Activated CD4-positive, alpha-beta T cell treated with anti-CD3 and anti-CD28 coated beads, Interleukin-2, amount 10 ng/mL, durations not matched to agents 7 days and 5 days (primary cell): ENCODE measurements at regions not wholly inside any gene's neighbourhood (a gene's known extent, or its start where the extent isn't known, plus 50 kb on each side); places are given as distances from the start of the nearest gene placed in this dataset.

Experiments
- CTCF ChIA-PET: fragments of 350-600 bp; sonication (Branson Sonifier 250); formaldehyde crosslinking; loops from one replicate; lab custom pipeline; 2021; ENCODE audit warnings: antibody characterized with exemption; lab: Charles Lee
- POLR2A ChIA-PET: fragments of 350-600 bp; sonication (Branson Sonifier 250); formaldehyde crosslinking; loops from one replicate; lab custom pipeline; 2021; ENCODE audit warnings: antibody characterized with exemption; lab: Charles Lee
- DNase-seq: peaks from one replicate; pipeline ENCODE4 v3.0.0-alpha.2; 2020
- H3K27ac Mint-ChIP-seq: one replicate; pipeline ENCODE4 v1.8.0; 2021; ENCODE audit warnings: mild to moderate bottlenecking, moderate library complexity, mixed read lengths
- H3K27me3 Mint-ChIP-seq: one replicate; pipeline ENCODE4 v1.8.0; 2021; ENCODE audit warnings: mixed read lengths
- H3K36me3 Mint-ChIP-seq: one replicate; pipeline ENCODE4 v1.8.0; 2021; ENCODE audit warnings: low read depth, mixed read lengths
- H3K4me1 Mint-ChIP-seq: one replicate; pipeline ENCODE4 v1.8.0; 2021; ENCODE audit warnings: mixed read lengths
- H3K4me3 Mint-ChIP-seq: one replicate; pipeline ENCODE4 v1.8.0; 2021; ENCODE audit warnings: mild to moderate bottlenecking, moderate library complexity, mixed read lengths
- H3K9me3 Mint-ChIP-seq: one replicate; pipeline ENCODE4 v1.8.0; 2021; ENCODE audit warnings: mixed read lengths

DNA sequence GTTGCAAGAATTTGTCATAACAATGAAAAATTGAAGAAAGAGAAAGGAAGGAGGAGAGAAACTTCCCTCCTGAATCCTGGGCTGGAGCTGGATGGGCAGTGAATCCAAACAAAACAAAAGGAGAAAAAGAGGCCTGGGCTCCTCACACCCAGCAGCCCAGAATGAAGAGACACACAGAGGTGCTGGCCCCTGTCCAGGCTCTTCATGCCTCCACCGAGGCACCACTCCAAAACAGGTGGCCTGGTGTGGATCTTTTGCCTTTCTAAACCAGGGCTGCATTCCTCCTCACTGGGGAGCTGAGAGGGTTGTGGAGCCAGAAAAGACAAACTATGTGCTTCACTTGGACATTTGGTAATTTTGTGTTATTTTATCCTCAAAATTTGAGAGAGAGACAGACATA, 76.0 kb downstream of the FAM124B start:
- ChIA-PET POLR2A (no interaction called here), CTCF (no interaction called here)
- DNase-seq: no peak
- peaks cover 25% of the 10 kb centered on the region for H3K27me3 Mint-ChIP-seq
- H3K4me3 Mint-ChIP-seq: no peak overlapping the region
- H3K4me1 Mint-ChIP-seq: no peaks in the 10 kb centered on the region
- no peaks in the 10 kb centered on the region for H3K9me3 Mint-ChIP-seq
- H3K36me3 Mint-ChIP-seq: no peaks in the 10 kb centered on the region
- no peak overlapping the region for H3K27ac Mint-ChIP-seq

DNA sequence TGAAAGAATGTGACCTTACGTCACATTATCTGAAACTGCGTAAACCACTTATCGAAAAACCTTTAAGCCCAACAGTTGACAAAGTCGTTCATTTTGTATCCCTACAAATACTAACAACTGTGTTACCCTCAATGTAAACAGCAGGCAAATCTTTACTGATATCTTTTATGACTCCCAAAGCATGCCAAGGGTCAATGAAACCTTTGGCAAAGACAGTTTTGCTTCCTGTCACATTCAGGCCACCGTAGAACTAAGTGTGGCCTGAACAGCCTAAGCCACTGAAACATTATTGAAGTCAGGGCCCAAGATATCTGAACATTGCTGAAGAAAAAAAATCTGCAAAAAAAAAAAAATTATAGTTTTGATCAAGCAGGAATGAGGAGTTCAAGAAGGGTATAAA, 77.3 kb downstream of the FAM124B start:
- Mint-ChIP-seq H3K4me3 (no peak overlapping the region), H3K27ac (no peak overlapping the region), H3K4me1 (no peaks in the 10 kb centered on the region), H3K27me3 (peaks cover 29% of the 10 kb centered on the region), H3K36me3 (no peaks in the 10 kb centered on the region), H3K9me3 (no peaks in the 10 kb centered on the region)
- CTCF ChIA-PET: no interaction called here
- no peak for DNase-seq
- POLR2A ChIA-PET: no interaction called here

DNA sequence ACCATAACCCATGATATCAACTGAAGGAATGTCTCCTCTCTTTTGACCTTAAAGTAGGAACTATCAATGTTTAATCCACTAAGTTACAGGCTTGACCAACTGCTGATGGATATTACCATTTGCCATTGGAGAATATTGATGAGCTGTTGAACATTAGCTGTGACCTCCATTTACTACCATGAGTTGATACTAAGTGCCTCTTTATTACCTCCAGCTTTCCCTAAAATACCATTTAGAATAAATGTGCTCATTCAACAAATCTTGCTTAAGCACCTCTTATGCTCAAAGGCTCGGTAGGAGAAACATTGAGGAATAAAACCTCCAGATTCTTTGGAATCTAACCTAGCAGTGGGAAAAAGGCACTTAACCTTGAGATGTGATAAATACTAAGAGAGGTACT, 81.2 kb downstream of the FAM124B start:
- DNase-seq: no peak
- Mint-ChIP-seq H3K27ac (no peak overlapping the region), H3K27me3 (peaks cover 27% of the 10 kb centered on the region), H3K4me3 (no peak overlapping the region), H3K9me3 (no peaks in the 10 kb centered on the region), H3K36me3 (no peaks in the 10 kb centered on the region), H3K4me1 (no peaks in the 10 kb centered on the region)
- POLR2A ChIA-PET: no interaction called here
- CTCF ChIA-PET: no interaction called here

DNA sequence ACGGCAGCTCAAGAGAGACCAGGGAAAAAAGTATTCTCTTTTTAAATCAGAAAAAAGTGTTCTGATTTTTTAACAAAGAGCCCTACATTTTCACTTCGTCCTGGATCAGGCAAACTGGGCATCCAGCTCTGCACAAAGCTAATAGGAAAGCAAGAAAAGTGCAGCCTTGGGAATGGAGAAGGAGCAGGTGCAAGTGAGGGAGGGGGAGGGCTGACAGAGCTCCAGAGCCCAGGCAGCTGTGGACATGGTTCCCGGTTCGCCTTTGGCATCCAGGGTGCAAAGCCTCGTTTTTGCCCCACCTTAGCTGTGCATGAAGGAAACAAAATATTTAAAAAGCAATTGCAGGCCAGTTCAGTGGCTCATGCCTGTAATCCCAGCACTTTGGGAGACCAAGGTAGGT, 82.2 kb downstream of the FAM124B start:
- CTCF ChIA-PET: no interaction called here
- DNase-seq: no peak
- H3K27me3 Mint-ChIP-seq: peaks cover 33% of the 10 kb centered on the region
- no peaks in the 10 kb centered on the region for H3K4me1 Mint-ChIP-seq
- H3K4me3 Mint-ChIP-seq: no peak overlapping the region
- POLR2A ChIA-PET: no interaction called here
- no peaks in the 10 kb centered on the region for H3K36me3 Mint-ChIP-seq
- H3K27ac Mint-ChIP-seq: no peak overlapping the region
- H3K9me3 Mint-ChIP-seq: no peaks in the 10 kb centered on the region

DNA sequence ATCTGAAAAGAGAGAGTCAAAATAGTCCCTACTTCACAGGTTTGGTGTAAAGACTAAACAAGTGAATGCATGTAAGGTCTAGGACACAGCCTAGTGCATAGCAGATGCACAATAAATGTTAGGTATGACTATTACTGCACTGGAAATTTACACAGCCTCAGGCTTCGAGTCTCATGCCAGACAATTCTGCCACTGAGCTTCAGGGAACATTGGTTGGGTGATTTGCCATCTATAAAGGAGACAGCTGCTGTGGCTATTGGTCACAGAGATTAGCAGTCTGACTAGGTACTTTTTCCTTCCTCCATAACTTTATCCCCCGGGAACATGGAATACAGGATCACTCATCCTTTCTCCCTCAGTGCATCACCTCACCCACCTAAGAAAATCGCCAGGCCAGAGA, 89.2 kb downstream of the FAM124B start:
- no peak overlapping the region for H3K4me3 Mint-ChIP-seq
- H3K27me3 Mint-ChIP-seq: peaks cover 21% of the 10 kb centered on the region
- H3K9me3 Mint-ChIP-seq: no peaks in the 10 kb centered on the region
- H3K27ac Mint-ChIP-seq: no peak overlapping the region
- no peaks in the 10 kb centered on the region for H3K4me1 Mint-ChIP-seq
- CTCF ChIA-PET: interaction anchor here (0.6 kb wide), 1 partner anchor 370 kb away, joined by 3 read pairs; no protein-coding TSS in a partner anchor
- no peaks in the 10 kb centered on the region for H3K36me3 Mint-ChIP-seq
- POLR2A ChIA-PET: no interaction called here
- DNase-seq: no peak

DNA sequence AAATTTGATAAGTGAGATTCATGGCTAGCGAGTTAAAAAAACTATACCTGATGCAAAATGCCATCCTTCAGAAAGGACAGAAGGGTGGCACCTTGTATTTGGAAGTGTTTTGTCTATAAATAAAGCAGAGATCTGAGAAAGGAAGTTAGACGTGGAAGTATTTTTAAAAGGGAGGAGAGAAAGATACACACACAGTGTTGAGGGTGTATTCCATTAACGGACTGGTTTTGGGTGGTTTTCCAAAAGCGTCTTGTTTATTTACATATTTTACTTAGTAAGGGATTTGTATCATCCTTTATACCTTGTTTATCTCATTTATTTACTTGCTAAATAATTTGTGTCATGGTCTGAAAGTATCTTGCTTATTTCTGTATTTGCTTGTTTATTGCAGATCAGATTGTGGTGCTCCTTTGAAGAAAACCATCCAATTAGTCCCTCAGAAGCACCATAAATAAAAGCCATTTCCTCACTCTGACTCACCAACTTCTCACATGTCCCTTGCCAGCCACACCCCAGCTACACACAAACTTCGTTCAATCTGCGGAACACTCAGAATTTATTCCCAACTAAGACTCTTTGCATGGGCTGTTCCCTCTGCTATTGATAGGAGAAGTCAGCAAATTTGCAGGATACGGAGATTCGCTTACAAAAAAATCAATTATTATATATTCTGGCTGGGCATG, 90.8 kb downstream of the FAM124B start:
- ChIA-PET CTCF (no interaction called here), POLR2A (no interaction called here)
- no peaks in the 10 kb centered on the region for H3K4me1 Mint-ChIP-seq
- H3K27ac Mint-ChIP-seq: no peak overlapping the region
- no peaks in the 10 kb centered on the region for H3K36me3 Mint-ChIP-seq
- H3K4me3 Mint-ChIP-seq: no peak overlapping the region
- peaks cover 19% of the 10 kb centered on the region for H3K27me3 Mint-ChIP-seq
- H3K9me3 Mint-ChIP-seq: no peaks in the 10 kb centered on the region
- no peak for DNase-seq

DNA sequence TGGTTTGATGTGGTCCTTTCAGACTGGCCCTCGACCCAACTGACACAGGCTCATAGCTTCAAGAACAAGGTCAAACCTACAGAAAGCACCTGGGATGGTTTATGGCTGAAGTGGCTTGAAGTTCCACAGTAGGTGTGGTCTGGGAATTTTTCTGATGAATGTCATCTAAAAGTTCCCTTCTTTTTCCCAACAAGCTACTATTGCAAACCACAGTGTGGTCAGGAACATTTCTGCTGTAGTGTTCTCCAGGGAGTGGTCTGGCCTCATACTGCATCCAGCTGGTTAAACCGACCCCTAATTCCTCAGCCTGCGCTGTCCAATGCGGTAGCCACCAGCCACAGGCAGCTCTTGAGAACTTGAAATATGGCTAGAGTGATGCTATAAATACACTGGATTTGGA, 92.7 kb downstream of the FAM124B start:
- Mint-ChIP-seq H3K4me3 (no peak overlapping the region), H3K27ac (no peak overlapping the region)
- CTCF ChIA-PET: no interaction called here

DNA sequence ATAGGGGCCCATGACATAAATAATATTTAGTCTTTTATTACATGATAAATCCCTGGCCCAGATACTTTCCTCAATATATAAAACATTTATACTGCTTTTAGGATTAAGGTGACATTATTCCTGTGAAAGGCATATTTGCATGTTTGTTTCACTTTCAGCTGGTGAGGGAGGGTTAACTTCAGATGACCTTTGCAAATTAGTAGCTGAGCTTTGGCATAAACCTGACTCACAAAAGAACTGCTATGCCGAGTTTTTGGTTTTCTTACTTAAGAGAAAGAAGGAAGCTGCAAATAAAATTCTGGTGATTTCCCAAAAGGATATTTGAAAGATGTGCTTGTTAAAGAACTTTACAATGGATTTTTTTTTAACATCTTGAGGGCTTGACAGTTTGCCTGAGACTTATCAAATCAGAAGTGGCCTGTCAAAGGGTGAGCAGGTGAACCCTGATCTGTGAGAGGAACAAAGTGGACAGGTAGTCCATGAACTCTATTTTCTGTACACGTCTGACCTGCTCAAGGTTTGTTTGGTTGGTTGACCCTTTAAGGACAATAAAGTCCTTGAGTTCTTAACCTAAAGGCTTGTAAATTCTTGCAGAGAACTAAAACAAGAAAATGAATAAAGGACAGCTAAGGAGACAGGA, 93.5 kb downstream of the FAM124B start:
- no peak overlapping the region for H3K27ac Mint-ChIP-seq
- CTCF ChIA-PET: no interaction called here
- POLR2A ChIA-PET: no interaction called here

More for the DNA sequence above, 92.7 kb downstream of the FAM124B start:
- Mint-ChIP-seq H3K36me3 (no peaks in the 10 kb centered on the region), H3K4me1 (no peaks in the 10 kb centered on the region), H3K9me3 (no peaks in the 10 kb centered on the region), H3K27me3 (peaks cover 9% of the 10 kb centered on the region)
- POLR2A ChIA-PET: no interaction called here
- DNase-seq: no peak

DNA sequence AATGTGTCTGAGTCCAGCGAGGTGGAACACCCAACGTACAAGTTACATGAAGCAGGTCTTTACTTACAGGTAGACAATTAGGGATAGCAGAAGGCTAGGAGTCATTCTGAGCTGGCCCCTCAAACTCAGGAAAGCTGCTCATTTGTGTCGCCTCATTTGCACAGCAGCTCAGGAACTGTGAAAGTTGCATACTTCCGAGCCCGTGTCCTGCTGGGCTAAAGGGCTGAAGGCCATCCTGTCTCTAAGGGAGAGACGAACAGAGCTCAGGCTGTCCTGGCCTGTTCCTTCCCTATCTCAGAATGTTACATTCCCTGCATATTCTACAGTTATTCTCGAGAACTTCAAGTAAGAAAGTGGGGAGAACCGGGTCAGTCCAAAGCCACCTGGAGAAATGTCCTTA, 99.0 kb downstream of the FAM124B start:
- H3K9me3 Mint-ChIP-seq: no peaks in the 10 kb centered on the region
- H3K36me3 Mint-ChIP-seq: no peaks in the 10 kb centered on the region
- no peaks in the 10 kb centered on the region for H3K27me3 Mint-ChIP-seq
- H3K4me3 Mint-ChIP-seq: no peak overlapping the region
- ChIA-PET POLR2A (no interaction called here), CTCF (no interaction called here)
- no peak for DNase-seq
- no peaks in the 10 kb centered on the region for H3K4me1 Mint-ChIP-seq
- no peak overlapping the region for H3K27ac Mint-ChIP-seq

More for the DNA sequence above, 93.5 kb downstream of the FAM124B start:
- Mint-ChIP-seq H3K4me1 (no peaks in the 10 kb centered on the region), H3K36me3 (no peaks in the 10 kb centered on the region), H3K4me3 (no peak overlapping the region), H3K27me3 (peaks cover 9% of the 10 kb centered on the region), H3K9me3 (no peaks in the 10 kb centered on the region)
- DNase-seq: no peak

DNA sequence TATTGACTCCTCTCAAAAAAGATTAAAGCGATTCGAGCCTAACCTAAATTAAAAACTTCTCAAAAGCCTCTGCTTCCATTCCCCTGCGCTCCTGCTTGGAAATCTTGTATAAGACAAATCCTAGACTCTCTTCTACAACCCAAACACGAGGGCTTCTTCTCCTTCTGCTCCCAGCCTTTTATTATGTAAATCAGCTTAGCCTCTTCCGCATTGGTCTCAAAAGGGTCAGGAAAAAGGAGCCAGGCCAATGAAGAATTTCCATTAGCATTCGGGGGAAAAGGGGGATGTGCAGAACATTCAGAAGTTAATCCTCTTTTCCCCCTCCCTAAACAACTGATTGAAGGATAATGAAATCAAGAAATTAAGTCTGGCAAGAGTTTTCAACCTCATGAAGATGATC, 107.9 kb downstream of the FAM124B start:
- Mint-ChIP-seq H3K4me1 (no peaks in the 10 kb centered on the region), H3K9me3 (peaks cover 3% of the 10 kb centered on the region), H3K27ac (no peak overlapping the region), H3K4me3 (no peak overlapping the region), H3K27me3 (peaks cover 40% of the 10 kb centered on the region), H3K36me3 (no peaks in the 10 kb centered on the region)
- no peak for DNase-seq
- ChIA-PET POLR2A (no interaction called here), CTCF (interaction anchor here (2.2 kb wide), 1 partner anchor 11 kb away, joined by 5 read pairs; no protein-coding TSS in a partner anchor)

DNA sequence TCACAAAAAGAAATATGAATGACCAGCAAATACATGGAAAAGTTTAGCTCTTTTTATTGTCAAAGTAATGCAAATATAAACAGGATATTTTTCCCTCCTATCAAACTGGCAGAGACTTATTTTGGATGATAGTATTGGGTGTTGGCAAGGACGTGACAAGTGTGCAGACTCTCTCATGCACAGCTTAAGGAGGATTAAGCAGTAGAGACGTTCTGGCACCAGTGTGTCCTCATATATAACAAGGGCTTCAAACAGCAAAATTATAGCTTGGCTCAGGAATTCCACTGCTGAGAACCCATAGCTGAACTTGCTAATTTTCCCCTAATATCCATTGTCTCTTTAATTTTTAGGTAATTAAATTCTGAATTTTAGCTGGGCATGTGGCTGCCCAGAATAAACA, 114.4 kb downstream of the FAM124B start:
- no peak for DNase-seq
- CTCF ChIA-PET: interaction anchor here (2.1 to 7.5 kb wide), 2 partner anchors 294 to 318 kb away, joined by 8 to 35 read pairs; no protein-coding TSS in a partner anchor
- POLR2A ChIA-PET: no interaction called here
- H3K27me3 Mint-ChIP-seq: peaks cover 35% of the 10 kb centered on the region
- no peaks in the 10 kb centered on the region for H3K36me3 Mint-ChIP-seq
- no peak overlapping the region for H3K4me3 Mint-ChIP-seq
- H3K27ac Mint-ChIP-seq: no peak overlapping the region
- no peaks in the 10 kb centered on the region for H3K4me1 Mint-ChIP-seq
- no peaks in the 10 kb centered on the region for H3K9me3 Mint-ChIP-seq

DNA sequence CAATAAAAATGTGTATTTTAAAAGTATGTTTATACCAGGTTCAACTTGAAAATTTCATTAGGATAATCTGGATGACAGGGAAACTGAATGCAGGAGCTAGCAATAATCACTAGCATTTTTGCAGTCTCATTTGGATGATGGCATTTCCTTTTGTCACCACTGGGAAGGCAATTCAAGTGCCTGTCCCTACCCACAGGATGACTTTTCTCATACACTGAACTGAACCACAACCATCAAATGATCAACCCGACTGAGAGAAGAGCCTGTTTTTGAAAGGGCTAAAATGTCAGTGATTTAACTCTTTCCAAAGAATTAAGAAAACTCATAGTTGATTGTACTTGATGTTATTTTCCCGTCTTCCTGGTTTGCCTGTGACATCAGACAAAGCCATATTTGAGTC, 115.0 kb downstream of the FAM124B start:
- H3K36me3 Mint-ChIP-seq: no peaks in the 10 kb centered on the region
- H3K9me3 Mint-ChIP-seq: no peaks in the 10 kb centered on the region
- H3K4me1 Mint-ChIP-seq: no peaks in the 10 kb centered on the region
- POLR2A ChIA-PET: no interaction called here
- no peak for DNase-seq
- peaks cover 30% of the 10 kb centered on the region for H3K27me3 Mint-ChIP-seq
- H3K4me3 Mint-ChIP-seq: no peak overlapping the region
- H3K27ac Mint-ChIP-seq: no peak overlapping the region
- CTCF ChIA-PET: interaction anchor here (2.1 to 7.5 kb wide), 2 partner anchors 293 to 317 kb away, joined by 8 to 35 read pairs; no protein-coding TSS in a partner anchor

DNA sequence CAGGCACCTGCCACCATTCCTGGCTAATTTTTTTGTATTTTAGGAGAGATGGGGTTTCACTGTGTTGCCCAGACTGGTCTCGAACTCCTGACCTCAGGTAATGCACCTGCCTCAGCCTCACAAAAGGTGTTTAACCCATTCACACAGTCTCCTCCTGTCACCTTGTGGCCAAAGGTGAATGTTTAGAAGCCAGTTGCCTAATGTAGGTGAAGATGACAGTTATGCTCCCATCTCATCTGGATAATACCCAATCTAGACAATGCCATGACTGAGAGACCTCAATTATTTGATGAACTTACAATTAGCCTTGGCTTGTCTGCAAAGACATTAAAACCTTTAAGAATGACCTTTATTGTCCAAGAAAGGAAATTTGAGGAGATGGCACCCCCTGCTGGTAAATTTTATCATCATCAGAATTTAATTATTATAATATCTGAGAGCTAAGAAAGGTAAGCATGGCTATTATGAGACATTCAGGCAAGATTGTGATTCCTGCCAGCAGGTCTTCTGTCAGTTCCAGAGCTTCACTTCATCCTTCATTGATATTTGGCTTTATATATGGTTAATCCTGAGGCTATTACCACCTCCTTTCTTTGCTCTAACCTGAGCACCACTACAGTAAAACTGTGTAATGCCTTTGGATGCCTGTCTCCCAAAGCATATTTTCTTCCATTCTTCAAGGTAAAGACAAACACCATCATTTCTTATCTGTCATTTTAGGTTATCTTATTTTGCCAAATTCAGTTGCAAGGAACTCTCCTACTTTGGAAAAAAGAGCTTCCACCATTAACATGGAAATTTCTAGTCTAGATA, 117.6 kb downstream of the FAM124B start:
- DNase-seq: peak; percentile 22
- Mint-ChIP-seq H3K27ac (no peak overlapping the region), H3K36me3 (no peaks in the 10 kb centered on the region), H3K9me3 (no peaks in the 10 kb centered on the region), H3K4me3 (no peak overlapping the region), H3K27me3 (peaks cover 24% of the 10 kb centered on the region), H3K4me1 (no peaks in the 10 kb centered on the region)
- POLR2A ChIA-PET: interaction anchor here (0.6 kb wide), 1 partner anchor 198 kb away, joined by 4 read pairs; no protein-coding TSS in a partner anchor
- CTCF ChIA-PET: interaction anchor here (0.6 to 7.5 kb wide), 6 partner anchors 9 to 540 kb away, joined by 3 to 35 read pairs (median 6); no protein-coding TSS in a partner anchor
